SK-N-MC (cell line): ENCODE measurements at regions not wholly inside any gene's neighbourhood (a gene's known extent, or its start where the extent isn't known, plus 50 kb on each side); places are given as distances from the start of the nearest gene placed in this dataset.
"Not testable (repeated sequence)": the region's sequence is repeated elsewhere in the genome, so short reads cannot be mapped to it uniquely, and the experiment has no call there.

ENCODE experiments used
- DNase-seq: peaks from one replicate; pipeline ENCODE4 v3.0.0-alpha.2; 2011; ENCODE audit warnings: low read depth, low spot score
- H3K27ac ChIP-seq: fragments of 200-600 bp; sonication (generic); 2 replicates; pipeline ENCODE4 v1.5.1; 2016; ENCODE audit warnings: mixed run types
- H3K36me3 ChIP-seq: fragments of 200-600 bp; sonication (generic); 2 replicates; pipeline ENCODE4 v1.6.1; 2017; ENCODE audit warnings: antibody characterized with exemption, low read length, mixed read lengths; ENCODE audit not compliant: insufficient read depth
- H3K4me3 ChIP-seq: fragments of 200-600 bp; sonication (generic); 2 replicates; pipeline ENCODE4 v1.5.1; 2016
- H3K9ac ChIP-seq: fragments of 200-600 bp; sonication (generic); 2 replicates; pipeline ENCODE4 v1.8.0; 2017; ENCODE audit warnings: mixed run types, mixed read lengths; ENCODE audit not compliant: insufficient read length
- H3K9me3 ChIP-seq: fragments of 200-600 bp; sonication (generic); 2 replicates; pipeline ENCODE4 v1.6.1; 2017; ENCODE audit warnings: low read depth, mild to moderate bottlenecking, antibody characterized with exemption, low read length, moderate library complexity, mixed read lengths
- EZH2 ChIP-seq: fragments of 200-600 bp; sonication (generic); IDR thresholded peaks from one replicate; pipeline ENCODE4 v1.6.1; 2017; ENCODE audit warnings: antibody characterized with exemption
- FOXP2 ChIP-seq: optimal IDR thresholded peaks from 2 replicates; pipeline ENCODE3; 2011; ENCODE audit warnings: mild to moderate bottlenecking, moderate library complexity; ENCODE audit not compliant: insufficient read depth; ENCODE audit errors: extremely low read length, control extremely low read depth
- POLR2AphosphoS5 ChIP-seq: IDR thresholded peaks from 2 replicates; pipeline ENCODE4 v1.6.1; 2012; ENCODE audit warnings: mild to moderate bottlenecking, low read depth, low read length, borderline replicate concordance

- TF ChIP-seq POLR2AphosphoS5 (no peak), EZH2 (no peak), FOXP2 (no peak)
- DNase-seq = no peak
- Histone ChIP-seq H3K9ac (no peak overlapping the region), H3K4me3 (no peak overlapping the region), H3K27ac (no peak overlapping the region), H3K36me3 (no peaks in the 10 kb centered on the region), H3K9me3 (no peaks in the 10 kb centered on the region)
Observed at GRCh38 chr6:93663111-93663510, 243.8 kb upstream of the EPHA7 start.

GRCh38 chr6:93654548-93654947, 235.2 kb upstream of the EPHA7 start:
- no peak overlapping the region for H3K4me3 ChIP-seq
- no peak overlapping the region for H3K27ac ChIP-seq
- no peak overlapping the region for H3K9ac ChIP-seq
- no peaks in the 10 kb centered on the region for H3K9me3 ChIP-seq
- H3K36me3 ChIP-seq = no peaks in the 10 kb centered on the region
- no peak for DNase-seq
- TF ChIP-seq FOXP2 (no peak), POLR2AphosphoS5 (no peak), EZH2 (no peak)

GRCh38 chr6:93644611-93645010, 225.3 kb upstream of the EPHA7 start:
- TF ChIP-seq POLR2AphosphoS5 (no peak), EZH2 (no peak), FOXP2 (no peak)
- Histone ChIP-seq H3K27ac (no peak overlapping the region), H3K9ac (no peak overlapping the region), H3K36me3 (no peaks in the 10 kb centered on the region), H3K9me3 (no peaks in the 10 kb centered on the region), H3K4me3 (no peak overlapping the region)
- no peak for DNase-seq

GRCh38 chr6:93639126-93639525, 219.8 kb upstream of the EPHA7 start:
- Histone ChIP-seq H3K9ac (no peak overlapping the region), H3K36me3 (no peaks in the 10 kb centered on the region), H3K4me3 (no peak overlapping the region), H3K9me3 (no peaks in the 10 kb centered on the region), H3K27ac (no peak overlapping the region)
- no peak for TF ChIP-seq EZH2
- no peak for DNase-seq

- not testable (repeated sequence) for H3K9ac ChIP-seq, DNase-seq, H3K9me3 ChIP-seq, H3K27ac ChIP-seq, H3K36me3 ChIP-seq, H3K4me3 ChIP-seq
Observed at GRCh38 chr6:93636987-93637664, 217.8 kb upstream of the EPHA7 start.

- no peak for DNase-seq
- Histone ChIP-seq H3K9ac (no peak overlapping the region), H3K4me3 (no peak overlapping the region), H3K36me3 (no peaks in the 10 kb centered on the region), H3K27ac (no peak overlapping the region), H3K9me3 (no peaks in the 10 kb centered on the region)
- no peak for TF ChIP-seq POLR2AphosphoS5
Observed at GRCh38 chr6:93624408-93624807, 205.0 kb upstream of the EPHA7 start.

GRCh38 chr6:93621442-93621841, 202.1 kb upstream of the EPHA7 start:
- Histone ChIP-seq H3K9me3 (no peaks in the 10 kb centered on the region), H3K4me3 (no peak overlapping the region), H3K9ac (no peak overlapping the region), H3K36me3 (no peaks in the 10 kb centered on the region), H3K27ac (no peak overlapping the region)
- TF ChIP-seq POLR2AphosphoS5 = no peak
- TF ChIP-seq FOXP2 = no peak
- TF ChIP-seq EZH2 = no peak
- no peak for DNase-seq

- no peak overlapping the region for H3K9ac ChIP-seq
- H3K36me3 ChIP-seq = no peaks in the 10 kb centered on the region
- H3K27ac ChIP-seq = no peak overlapping the region
- TF ChIP-seq POLR2AphosphoS5 (no peak), EZH2 (no peak), FOXP2 (no peak)
- H3K4me3 ChIP-seq = no peak overlapping the region
- no peak for DNase-seq
- H3K9me3 ChIP-seq = no peaks in the 10 kb centered on the region
Observed at GRCh38 chr6:93604951-93605350, 185.6 kb upstream of the EPHA7 start.

- Histone ChIP-seq H3K9me3 (no peaks in the 10 kb centered on the region; the same call in 1 of the 2 replicates), H3K4me3 (no peak overlapping the region), H3K27ac (no peak overlapping the region), H3K36me3 (no peaks in the 10 kb centered on the region), H3K9ac (no peak overlapping the region)
- no peak for TF ChIP-seq POLR2AphosphoS5
- no peak for TF ChIP-seq EZH2
- no peak for TF ChIP-seq FOXP2
- DNase-seq = no peak
Observed at GRCh38 chr6:93592417-93592816, 173.1 kb upstream of the EPHA7 start.
